ENCODE measurements at regions not wholly inside any gene's neighbourhood (a gene's known extent, or its start where the extent isn't known, plus 50 kb on each side); places are given as distances from the start of the nearest gene placed in this dataset.
"Not testable (repeated sequence)": the region's sequence is repeated elsewhere in the genome, so short reads cannot be mapped to it uniquely, and the experiment has no call there.

DNA sequence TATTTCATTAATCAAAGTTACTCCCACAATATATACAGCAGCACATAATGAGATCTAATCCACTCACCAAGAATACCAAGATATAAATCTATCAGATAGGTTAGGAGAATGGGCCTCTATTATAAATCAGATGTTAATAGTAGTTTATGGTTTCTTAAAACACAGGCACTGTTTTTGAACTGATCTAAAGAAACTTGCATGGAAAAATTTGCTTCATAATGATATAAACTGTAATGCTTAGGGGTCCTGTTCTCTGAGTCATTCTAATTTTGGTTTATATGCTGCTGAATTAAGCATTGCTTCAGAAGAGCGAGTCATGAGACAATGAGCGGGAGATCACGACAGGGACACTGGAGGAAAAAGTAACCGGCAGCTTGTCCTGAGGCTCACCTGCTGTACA, 113.3 kb upstream of the OTUD4 start:
- DNase-seq = no peak

DNA sequence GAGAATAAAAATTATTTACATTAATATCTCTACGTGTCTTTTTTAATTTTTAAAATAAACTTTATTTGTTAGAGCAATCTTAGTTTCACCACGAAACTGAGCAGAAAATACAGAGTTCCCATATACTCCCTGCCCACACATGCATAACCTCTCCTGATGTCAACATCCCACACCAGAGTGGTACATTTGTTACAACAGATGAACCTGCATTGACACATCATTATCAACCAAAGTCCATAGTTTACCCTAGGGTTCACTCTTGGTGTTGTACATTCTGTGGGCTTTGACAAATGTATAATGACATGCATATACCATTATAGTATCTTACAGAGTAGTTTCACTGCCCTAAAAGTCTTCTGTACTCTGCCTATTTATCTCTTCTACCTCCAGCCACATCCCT, 110.6 kb upstream of the OTUD4 start:
- no peak for DNase-seq

DNA sequence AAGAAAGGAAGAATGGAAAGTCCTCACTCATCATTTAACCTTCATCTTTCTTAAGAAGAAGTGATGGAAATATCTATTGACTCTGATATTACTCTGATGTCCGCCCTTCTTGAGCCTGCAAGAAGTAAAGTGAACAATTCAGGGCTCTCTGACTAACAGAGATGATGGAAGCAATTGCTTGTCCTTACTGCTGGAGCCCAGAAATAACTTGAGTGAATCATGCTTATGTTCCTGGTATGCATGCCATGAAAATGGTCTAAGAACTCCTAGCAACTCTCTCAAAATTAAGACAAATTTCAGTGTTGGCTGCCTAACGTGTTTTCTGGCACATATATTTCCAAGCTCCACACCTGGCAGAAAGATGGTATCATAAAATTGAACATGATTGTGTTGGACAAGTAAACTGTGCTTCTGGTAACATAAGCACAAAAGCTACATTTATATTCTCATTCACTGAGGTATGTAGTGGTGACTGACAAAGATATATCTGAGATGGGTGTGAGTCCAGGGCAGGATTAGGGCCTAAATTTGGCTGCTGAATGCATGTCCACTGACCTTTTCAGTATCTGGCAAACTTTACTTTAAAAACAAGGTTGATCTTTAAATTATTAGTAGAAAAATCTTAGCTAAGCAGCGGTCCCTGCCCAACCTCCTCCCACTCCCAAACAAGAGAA, 109.2 kb upstream of the OTUD4 start:
- no peak for DNase-seq

- DNase-seq = no peak
Observed at GRCh38 chr4:145287351-145287750, 107.0 kb upstream of the OTUD4 start.

DNA sequence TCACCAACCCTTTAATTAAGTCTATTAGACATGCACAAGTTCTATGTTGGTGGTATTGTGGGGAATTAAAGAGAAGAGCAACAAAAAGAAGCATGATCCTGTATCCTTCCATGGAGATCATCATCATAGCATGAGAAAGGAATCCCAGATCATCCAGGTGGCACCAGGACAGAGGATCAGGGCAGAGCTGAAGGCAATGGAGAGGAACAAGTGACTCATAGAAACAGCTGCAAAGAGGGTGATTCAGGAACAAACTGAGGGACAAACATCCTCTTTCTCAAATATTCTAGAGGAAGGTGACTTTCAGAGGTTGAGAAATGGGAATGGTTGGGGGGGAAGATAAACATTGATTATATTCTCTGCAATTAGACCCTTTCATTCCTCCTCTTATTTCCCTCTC, 105.5 kb upstream of the OTUD4 start:
- no peak for DNase-seq

DNA sequence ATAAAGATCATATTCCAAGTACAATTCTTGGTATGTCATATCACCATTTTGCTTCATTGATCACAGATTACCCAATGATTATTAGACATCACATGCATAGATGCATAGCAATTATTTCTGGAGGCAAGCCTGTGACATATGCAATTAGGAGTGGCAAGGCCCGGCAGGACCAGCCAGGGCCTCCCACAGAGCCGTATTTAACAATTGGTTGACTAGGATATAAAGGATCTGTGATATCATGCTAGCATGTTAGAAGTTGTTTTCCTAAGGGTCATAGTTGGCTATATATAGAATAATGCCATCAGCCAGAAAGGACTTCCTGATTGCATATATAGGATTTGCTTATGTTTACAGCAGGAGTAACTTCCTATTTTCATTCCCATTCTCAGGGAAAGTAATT, 103.5 kb upstream of the OTUD4 start:
- DNase-seq = no peak

DNA sequence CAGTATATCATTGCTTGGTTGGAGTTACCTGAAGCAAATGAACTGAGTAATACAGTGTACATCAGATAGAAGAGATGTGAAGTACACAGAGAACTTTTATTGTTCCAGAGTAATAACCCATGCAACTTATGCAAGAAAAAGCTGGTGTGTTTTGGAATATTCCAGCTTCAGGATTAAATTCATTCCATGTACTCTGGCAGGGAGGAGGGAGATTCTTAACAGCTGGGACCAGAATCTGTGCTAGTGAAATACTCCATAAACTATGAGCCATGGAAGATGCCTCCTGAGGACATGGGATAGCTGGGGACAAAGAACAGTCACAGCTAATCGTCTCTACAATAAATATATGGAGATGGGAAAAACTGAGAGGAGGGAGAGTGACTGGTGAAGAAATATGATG, 101.6 kb upstream of the OTUD4 start:
- DNase-seq = no peak

- no peak for DNase-seq
Observed at GRCh38 chr4:145281224-145281623, 100.8 kb upstream of the OTUD4 start.

DNA sequence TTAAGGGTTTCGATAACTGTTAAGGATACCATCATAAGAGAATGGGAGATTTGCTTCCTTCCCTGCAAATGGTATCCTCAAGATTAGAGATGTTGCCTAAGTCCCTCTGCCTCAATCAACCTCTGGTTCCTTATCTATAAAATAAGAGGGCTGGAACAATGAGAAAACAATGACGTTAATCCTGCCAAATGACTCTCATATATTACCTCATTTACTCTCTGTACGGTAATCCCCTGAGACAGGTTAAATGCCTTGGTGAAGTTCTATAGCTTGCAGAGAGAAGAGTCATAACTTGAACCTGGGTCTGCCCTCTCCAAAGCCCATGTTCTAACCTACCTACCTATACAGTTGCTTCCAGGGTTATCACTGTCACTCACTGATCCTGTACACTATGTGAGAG, 100.2 kb upstream of the OTUD4 start:
- DNase-seq = no peak

DNA sequence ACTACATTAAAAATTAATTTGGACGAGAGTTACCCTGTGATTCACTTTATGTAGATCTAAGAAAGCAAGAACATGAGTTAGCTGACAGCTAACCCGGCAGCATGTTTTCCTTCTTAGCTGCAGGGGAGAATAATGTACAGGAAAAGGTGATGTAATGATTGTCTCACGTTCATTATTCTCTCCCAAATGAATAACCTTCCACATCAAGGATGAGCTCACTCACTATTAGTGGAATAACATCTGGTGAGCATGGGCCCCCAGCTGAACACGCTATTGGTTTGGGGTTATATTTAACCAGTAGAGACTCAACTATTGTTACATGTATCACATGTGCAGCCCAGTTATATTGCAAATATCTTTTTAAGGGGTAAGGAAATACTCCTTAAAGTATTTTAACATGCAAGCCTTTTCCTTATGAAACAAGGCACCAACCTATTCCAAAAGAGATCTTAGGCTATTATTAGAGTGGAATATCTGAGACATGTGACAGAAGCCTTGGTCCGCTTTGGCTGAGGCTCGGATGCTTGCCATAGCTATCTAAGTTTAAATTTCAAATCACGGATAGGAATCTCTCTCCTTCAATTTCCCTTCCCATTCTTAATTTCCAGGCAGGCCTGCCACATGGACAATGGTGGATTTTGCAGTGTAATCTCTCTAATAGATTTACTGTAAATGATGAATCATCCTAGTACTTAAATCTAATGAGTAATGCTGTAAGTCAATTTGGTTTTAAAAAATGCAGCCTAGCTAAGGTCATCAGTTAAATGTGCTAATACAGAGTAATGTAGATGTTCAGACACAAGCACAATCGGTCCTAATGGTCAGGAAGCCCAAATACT, 99.0 kb upstream of the OTUD4 start:
- no peak for DNase-seq

GRCh38 chr4:145278341-145279121, 98.1 kb upstream of the OTUD4 start:
- no peak for DNase-seq

GRCh38 chr4:145277011-145277410, 96.6 kb upstream of the OTUD4 start:
- DNase-seq = no peak

GRCh38 chr4:145276050-145276449, 95.7 kb upstream of the OTUD4 start:
- no peak for DNase-seq

- DNase-seq = no peak
Observed at GRCh38 chr4:145271194-145271593, 90.8 kb upstream of the OTUD4 start.

DNA sequence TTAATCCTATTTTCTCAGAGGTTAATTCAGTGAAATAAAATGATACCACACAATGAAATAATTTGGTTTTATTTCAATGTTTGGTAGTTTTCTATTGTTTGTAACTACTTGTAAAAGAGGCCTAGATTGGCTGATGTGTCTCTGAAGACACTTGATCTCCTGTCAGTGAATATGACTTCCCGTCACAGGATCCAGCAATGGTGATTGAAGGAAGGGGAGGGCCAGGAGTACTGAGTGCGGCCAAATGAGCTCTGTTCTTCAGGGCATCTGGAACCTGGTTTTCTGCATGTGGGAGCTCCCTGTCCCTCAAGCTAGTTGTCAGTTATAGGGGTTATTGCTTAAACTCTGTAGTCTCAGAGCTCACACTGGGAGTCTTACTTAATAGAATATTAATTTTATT, 86.5 kb upstream of the OTUD4 start:
- no peak for DNase-seq

- DNase-seq = no peak
Observed at GRCh38 chr4:145260091-145260490, 79.7 kb upstream of the OTUD4 start.

GRCh38 chr4:145255311-145255710, 74.9 kb upstream of the OTUD4 start:
- not testable (repeated sequence) for DNase-seq

DNA sequence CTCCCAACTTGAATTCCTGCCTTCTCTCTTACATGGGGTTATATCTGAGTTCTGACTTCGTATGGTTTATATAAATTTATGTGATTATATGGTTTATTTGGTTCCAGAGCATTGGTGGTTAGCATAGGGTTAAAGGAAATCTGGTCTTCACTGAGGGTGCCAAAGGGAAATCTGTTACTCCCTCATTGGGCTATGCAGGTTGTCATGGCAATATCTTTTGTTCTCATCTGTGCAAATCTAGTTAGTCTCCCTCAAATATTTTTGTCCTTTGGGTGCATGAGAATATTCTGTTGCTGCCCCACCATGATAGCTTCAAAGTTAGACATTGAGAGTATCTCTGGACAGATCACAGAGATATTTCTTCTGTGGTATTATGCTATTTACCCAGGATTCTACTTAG, 71.8 kb upstream of the OTUD4 start:
- no peak for DNase-seq

- no peak for DNase-seq
Observed at GRCh38 chr4:145251391-145251790, 71.0 kb upstream of the OTUD4 start.

- no peak for DNase-seq
Observed at GRCh38 chr4:145248971-145249370, 68.6 kb upstream of the OTUD4 start.

DNA sequence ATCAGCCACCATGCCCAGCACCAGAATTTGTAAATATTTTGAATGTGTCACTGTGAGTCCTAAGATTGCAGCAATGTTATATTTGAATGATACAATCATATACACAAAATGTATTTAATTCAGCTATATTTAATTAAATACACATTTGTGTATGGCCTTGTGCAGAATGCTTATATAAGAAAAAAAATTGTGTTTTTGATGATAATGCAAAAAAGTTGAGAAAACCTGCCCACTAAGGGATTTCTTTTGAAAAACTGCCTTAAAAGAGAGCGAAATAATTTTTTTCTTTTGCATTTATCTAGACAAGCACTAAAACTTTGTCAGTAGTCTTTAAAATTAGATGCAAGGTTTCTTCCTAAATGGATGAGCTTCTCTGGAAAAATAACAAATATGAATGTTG, 68.1 kb upstream of the OTUD4 start:
- DNase-seq = no peak

DNA sequence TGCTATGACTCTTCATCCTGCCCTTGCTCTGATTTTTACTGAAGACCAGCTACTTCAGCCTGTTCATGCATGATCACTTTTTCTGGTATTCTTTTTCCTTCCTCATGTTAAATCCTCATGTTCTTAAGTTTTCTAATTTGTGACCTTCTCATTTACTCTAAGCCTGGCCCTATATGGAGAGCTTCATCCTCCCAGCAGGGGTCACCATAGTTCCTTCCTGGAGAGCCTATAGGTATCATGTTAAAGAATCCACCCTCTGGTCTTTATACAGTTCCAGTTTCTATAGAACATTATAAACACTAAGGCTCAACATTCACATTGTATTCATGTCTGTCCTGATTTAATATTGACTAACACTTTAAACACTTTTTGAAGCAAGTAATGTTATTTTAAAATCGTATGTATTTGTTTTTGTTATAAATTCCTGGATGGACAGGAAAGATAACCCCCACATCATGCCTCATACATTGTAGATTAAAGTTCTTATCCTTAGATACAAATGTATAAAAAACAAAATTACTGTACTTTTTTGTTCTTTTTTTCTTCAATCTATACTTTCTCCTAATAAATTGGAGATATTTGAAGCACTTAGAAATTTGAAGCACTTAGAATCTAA, 53.8 kb upstream of the OTUD4 start:
- DNase-seq = peak; percentile 21 to 36

Measured in NCI-H446 (cell line).